B cell (primary cell): ENCODE measurements at regions not wholly inside any gene's neighbourhood (a gene's known extent, or its start where the extent isn't known, plus 50 kb on each side); places are given as distances from the start of the nearest gene placed in this dataset.

Experiments used
- ATAC-seq: fragments of 200-7000 bp; cut with Tn5 transposase; one replicate; pipeline ENCODE4 v1.10.0; 2021; ENCODE audit warnings: low read depth, mild to moderate bottlenecking, moderate number of reproducible peaks, moderate library complexity
- CTCF ChIA-PET: fragments of 350-600 bp; sonication (Branson Sonifier 250); formaldehyde crosslinking; loops from one replicate; lab custom pipeline; 2021; ENCODE audit warnings: antibody characterized with exemption, inconsistent platforms; lab: Charles Lee
- POLR2A ChIA-PET: fragments of 350-600 bp; sonication (Branson Sonifier 250); formaldehyde crosslinking; loops from one replicate; lab custom pipeline; 2021; ENCODE audit warnings: antibody characterized with exemption; lab: Charles Lee
- DNase-seq: peaks from one replicate; pipeline ENCODE4 v3.0.0; 2013
- H2AFZ ChIP-seq: 2 replicates; pipeline ENCODE4 v1.6.1; 2012; ENCODE audit warnings: mild to moderate bottlenecking, low read depth, low read length; ENCODE audit not compliant: insufficient read depth, poor library complexity, severe bottlenecking
- H3K27ac ChIP-seq, 2 donors: 1 replicate in 1 of 2; 2 replicates in 1 of 2; pipeline ENCODE4 v1.5.1; 2012 to 2013; ENCODE audit warnings: low read length in 2 of 2, mild to moderate bottlenecking in 2 of 2, moderate library complexity in 1 of 2
- H3K27me3 ChIP-seq, 4 experiments: fragments of 200-600 bp in 1 of 4; sonication (generic) in 1 of 4; replicated peaks in 1 of 4; 1 replicate in 2 of 4; 2 replicates in 2 of 4; pipeline versions ENCODE4 v1.6.1 to v1.7.0; 2013 to 2016; ENCODE audit warnings: low read length in 3 of 4, mild to moderate bottlenecking in 2 of 4, mixed read lengths in 1 of 4, moderate library complexity in 1 of 4; ENCODE audit not compliant: insufficient read depth in 4 of 4, control insufficient read depth in 3 of 4; ENCODE audit errors: control extremely low read depth in 1 of 4
- H3K36me3 ChIP-seq, 2 experiments: replicated peaks in 1 of 2; 1 replicate in 1 of 2; 2 replicates in 1 of 2; pipeline versions ENCODE4 v1.6.1 to v1.7.1; 2013; ENCODE audit warnings: low read length in 1 of 2; ENCODE audit not compliant: insufficient read depth in 2 of 2, control insufficient read depth in 1 of 2; ENCODE audit errors: control extremely low read depth in 1 of 2, extremely low read depth in 1 of 2
- H3K4me1 ChIP-seq, 2 donors: fragments of 200-600 bp in 1 of 2; sonication (generic) in 1 of 2; 1 replicate in 1 of 2; 2 replicates in 1 of 2; pipeline versions ENCODE4 v1.5.1 to v1.6.1; 2013 to 2017; ENCODE audit warnings: low read length in 2 of 2; ENCODE audit not compliant: control insufficient read depth in 2 of 2, insufficient read depth in 2 of 2
- H3K4me2 ChIP-seq: replicated peaks from 2 replicates; pipeline ENCODE3; 2012; ENCODE audit warnings: mild to moderate bottlenecking, low read depth, low read length; ENCODE audit not compliant: poor library complexity, severe bottlenecking
- H3K4me3 ChIP-seq, 5 experiments: fragments of 200-600 bp in 1 of 5; sonication (generic) in 1 of 5; 1 replicate in 3 of 5; 2 replicates in 2 of 5; pipeline versions ENCODE4 v1.5.1 to v1.7.0; 2011 to 2016; ENCODE audit warnings: low read length in 4 of 5, mild to moderate bottlenecking in 4 of 5, low read depth in 2 of 5, control low read depth in 1 of 5, moderate library complexity in 1 of 5; ENCODE audit not compliant: insufficient read depth in 1 of 5; ENCODE audit errors: control extremely low read depth in 1 of 5, extremely low read depth in 1 of 5
- H3K79me2 ChIP-seq: fragments of 200-600 bp; sonication (generic); one replicate; pipeline ENCODE4 v1.6.0; 2016; ENCODE audit warnings: low read length; ENCODE audit not compliant: control insufficient read depth, insufficient read depth
- H3K9ac ChIP-seq: fragments of 200-600 bp; sonication (generic); 2 replicates; pipeline ENCODE4 v1.6.1; 2017; ENCODE audit warnings: mild to moderate bottlenecking, low read length, moderate library complexity
- H3K9me3 ChIP-seq, 3 donors: one replicate each; pipeline versions ENCODE4 v1.6.1 to v1.7.1; 2013; ENCODE audit warnings: low read length in 2 of 3; ENCODE audit not compliant: control insufficient read depth in 2 of 3, insufficient read depth in 1 of 3; ENCODE audit errors: control extremely low read depth in 1 of 3
- H4K20me1 ChIP-seq: 2 replicates; pipeline ENCODE4 v1.6.0; 2012; ENCODE audit warnings: mild to moderate bottlenecking, low read length; ENCODE audit not compliant: insufficient read depth, control insufficient read depth, poor library complexity, severe bottlenecking
- H3K27ac Mint-ChIP-seq: one replicate; pipeline ENCODE4 v1.8.0; 2021; ENCODE audit warnings: mixed read lengths
- H3K27me3 Mint-ChIP-seq: one replicate; pipeline ENCODE4 v1.8.0; 2021; ENCODE audit warnings: mixed read lengths
- H3K4me1 Mint-ChIP-seq: one replicate; pipeline ENCODE4 v1.8.0; 2021; ENCODE audit warnings: mixed read lengths
- H3K4me3 Mint-ChIP-seq: one replicate; pipeline ENCODE4 v1.8.0; 2021; ENCODE audit warnings: mixed read lengths
- H3K9me3 Mint-ChIP-seq: one replicate; pipeline ENCODE4 v1.8.0; 2022; ENCODE audit warnings: mixed read lengths; ENCODE audit not compliant: insufficient read depth
- EZH2 ChIP-seq: IDR thresholded peaks from 2 replicates; pipeline ENCODE4 v1.6.1; 2012; ENCODE audit warnings: borderline replicate concordance, low read depth, mild to moderate bottlenecking, moderate library complexity, low read length; ENCODE audit not compliant: insufficient read depth, poor library complexity, severe bottlenecking
- WGBS: methylation state at CpG from one replicate; pipeline ENCODE4 v1.1.5; 2013; ENCODE audit warnings: missing lambda C conversion rate; ENCODE audit not compliant: insufficient coverage; 5-methylcytosine and 5-hydroxymethylcytosine counted together
- intact Hi-C: fragments of 100-400 bp; cut with micrococcal nuclease; formaldehyde crosslinking; loops from one replicate; pipeline ENCODE4 v1.10.0; 2022
- TF ChIP-seq, protein P1 (sequence below): fragments of 200-600 bp; IDR thresholded peaks from one replicate; pipeline ENCODE4 v1.8.0; 2022; ENCODE audit warnings: antibody characterized with exemption, mild to moderate bottlenecking

DNA sequence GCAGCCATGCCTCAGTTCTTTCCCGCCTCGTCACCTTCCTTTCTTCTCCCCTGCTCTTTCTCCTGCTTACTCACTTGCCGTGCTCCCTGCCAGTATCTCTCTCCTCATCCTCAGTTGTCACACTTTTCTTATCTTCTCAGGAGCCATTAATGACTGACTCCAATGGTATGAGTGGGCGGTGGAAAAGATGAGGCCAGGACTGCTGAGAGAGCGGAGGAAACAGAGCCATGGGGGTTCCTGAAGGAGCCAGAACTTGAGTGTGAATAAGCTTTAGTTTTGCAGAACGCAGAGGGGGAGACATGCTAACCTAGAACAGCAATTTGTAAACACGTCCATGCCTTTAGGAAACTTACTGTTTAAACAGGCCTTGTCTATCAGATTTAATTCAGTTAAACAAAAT is 126.5 kb downstream of the CHIC2 start:
- no peak overlapping the region for H3K4me3 ChIP-seq
- peaks cover 15% of the 10 kb centered on the region for H3K27me3 Mint-ChIP-seq
- peaks cover 0 to 4% (median 0%) of the 10 kb centered on the region in 3 donors for H3K9me3 ChIP-seq
- DNase-seq (no peak), ATAC-seq (no peak)
- ChIA-PET CTCF (no interaction called here), POLR2A (no interaction called here)
- H3K4me2 ChIP-seq: no peak overlapping the region
- H3K36me3 ChIP-seq: no peaks in the 10 kb centered on the region
- H3K9ac ChIP-seq: no peak overlapping the region
- no peak overlapping the region for H2AFZ ChIP-seq
- intact Hi-C loops: no loop called here
- H3K27me3 ChIP-seq: peaks cover 0 to 4% (median 0%) of the 10 kb centered on the region in 4 experiments
- no peak for TF ChIP-seq EZH2
- TF ChIP-seq, protein P1, sequence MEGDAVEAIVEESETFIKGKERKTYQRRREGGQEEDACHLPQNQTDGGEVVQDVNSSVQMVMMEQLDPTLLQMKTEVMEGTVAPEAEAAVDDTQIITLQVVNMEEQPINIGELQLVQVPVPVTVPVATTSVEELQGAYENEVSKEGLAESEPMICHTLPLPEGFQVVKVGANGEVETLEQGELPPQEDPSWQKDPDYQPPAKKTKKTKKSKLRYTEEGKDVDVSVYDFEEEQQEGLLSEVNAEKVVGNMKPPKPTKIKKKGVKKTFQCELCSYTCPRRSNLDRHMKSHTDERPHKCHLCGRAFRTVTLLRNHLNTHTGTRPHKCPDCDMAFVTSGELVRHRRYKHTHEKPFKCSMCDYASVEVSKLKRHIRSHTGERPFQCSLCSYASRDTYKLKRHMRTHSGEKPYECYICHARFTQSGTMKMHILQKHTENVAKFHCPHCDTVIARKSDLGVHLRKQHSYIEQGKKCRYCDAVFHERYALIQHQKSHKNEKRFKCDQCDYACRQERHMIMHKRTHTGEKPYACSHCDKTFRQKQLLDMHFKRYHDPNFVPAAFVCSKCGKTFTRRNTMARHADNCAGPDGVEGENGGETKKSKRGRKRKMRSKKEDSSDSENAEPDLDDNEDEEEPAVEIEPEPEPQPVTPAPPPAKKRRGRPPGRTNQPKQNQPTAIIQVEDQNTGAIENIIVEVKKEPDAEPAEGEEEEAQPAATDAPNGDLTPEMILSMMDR: no peak
- no peak overlapping the region for H3K4me3 Mint-ChIP-seq
- no peaks in the 10 kb centered on the region for H3K4me1 Mint-ChIP-seq
- H3K27ac Mint-ChIP-seq: no peak overlapping the region
- no peaks in the 10 kb centered on the region for H3K4me1 ChIP-seq
- 66% methylated on average over 3 of the region's 7 CpGs for WGBS
- no peaks in the 10 kb centered on the region for H3K79me2 ChIP-seq
- H4K20me1 ChIP-seq: no peaks in the 10 kb centered on the region
- no peaks in the 10 kb centered on the region for H3K9me3 Mint-ChIP-seq
- no peak overlapping the region for H3K27ac ChIP-seq

DNA sequence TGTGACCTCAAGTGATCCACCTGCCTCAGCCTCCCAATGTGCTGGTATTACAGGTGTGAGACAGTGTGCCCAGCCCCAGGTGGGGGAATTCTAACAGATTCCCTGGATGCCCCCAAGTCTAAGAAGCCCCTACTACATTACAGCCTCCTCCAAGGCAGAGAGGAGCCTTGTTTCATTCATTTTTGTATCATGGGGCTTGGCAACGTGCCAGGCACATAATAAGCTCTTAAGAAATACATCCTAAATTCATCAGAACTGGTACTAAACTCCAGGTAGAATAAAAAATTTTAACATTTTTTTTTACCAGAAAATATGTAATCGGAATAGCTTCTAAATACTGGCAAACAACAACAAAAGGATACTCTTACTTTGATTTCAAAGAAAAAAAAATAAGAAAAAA is 127.1 kb downstream of the CHIC2 start:
- Histone ChIP-seq H3K27ac (no peak overlapping the region), H3K9me3 (peaks cover 0 to 4% (median 0%) of the 10 kb centered on the region in 3 donors), H3K79me2 (no peaks in the 10 kb centered on the region), H3K27me3 (peaks cover 0 to 9% (median 1%) of the 10 kb centered on the region in 4 experiments), H3K4me2 (no peak overlapping the region), H2AFZ (no peak overlapping the region), H3K9ac (no peak overlapping the region), H3K4me1 (no peaks in the 10 kb centered on the region), H4K20me1 (no peaks in the 10 kb centered on the region), H3K4me3 (no peak overlapping the region), H3K36me3 (no peaks in the 10 kb centered on the region)
- intact Hi-C loops: no loop called here
- H3K9me3 Mint-ChIP-seq: no peaks in the 10 kb centered on the region
- H3K27me3 Mint-ChIP-seq: peaks cover 19% of the 10 kb centered on the region
- POLR2A ChIA-PET: no interaction called here
- ATAC-seq (no peak), DNase-seq (no peak)
- CTCF ChIA-PET: no interaction called here
- no peaks in the 10 kb centered on the region for H3K4me1 Mint-ChIP-seq
- H3K4me3 Mint-ChIP-seq: no peak overlapping the region
- TF ChIP-seq, protein P1: no peak
- TF ChIP-seq EZH2: no peak
- H3K27ac Mint-ChIP-seq: no peak overlapping the region
- WGBS: no CpG with 5 or more reads among the region's 2 CpGs
